MM.1S (cell line): ENCODE measurements at regions not wholly inside any gene's neighbourhood (a gene's known extent, or its start where the extent isn't known, plus 50 kb on each side); places are given as distances from the start of the nearest gene placed in this dataset.

Experiments used
- CTCF ChIP-seq: fragments of 300-600 bp; sonication (generic); IDR thresholded peaks from 2 replicates; pipeline ENCODE4 v1.5.1; 2016; ENCODE audit warnings: antibody characterized with exemption, low read length, mixed read lengths
- EZH2 ChIP-seq: fragments of 300-600 bp; sonication (generic); optimal IDR thresholded peaks from 2 replicates; pipeline ENCODE3; 2017; ENCODE audit warnings: low read depth, mild to moderate bottlenecking, antibody characterized with exemption, low read length, mixed read lengths

GRCh38 chr6:153843420-153843819, 195.6 kb upstream of the OPRM1 start:
- TF ChIP-seq CTCF (no peak), EZH2 (no peak)
